ENCODE measurements at regions not wholly inside any gene's neighbourhood (a gene's known extent, or its start where the extent isn't known, plus 50 kb on each side); places are given as distances from the start of the nearest gene placed in this dataset.

DNA sequence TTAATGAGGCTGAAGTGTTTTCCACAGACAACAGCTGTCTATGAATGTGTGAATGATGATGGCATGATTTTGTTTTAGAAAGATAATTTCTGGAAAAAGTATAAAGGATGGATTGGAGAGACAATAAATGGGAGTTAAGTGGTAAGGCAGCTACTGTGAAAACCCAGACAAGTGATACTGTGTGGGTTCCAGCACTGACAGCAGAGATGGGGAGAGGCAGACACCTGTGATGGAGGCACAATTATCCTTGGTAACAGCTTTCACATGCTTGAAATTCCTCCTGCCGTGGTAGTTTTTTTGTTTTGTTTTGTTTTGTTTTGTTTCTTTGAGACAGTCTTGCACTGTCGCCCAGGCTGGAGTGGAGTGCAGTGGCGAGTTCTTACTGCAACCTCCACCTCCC lies 189.3 kb downstream of the DEPDC1B start:
- no peak for TF ChIP-seq POLR2A (IDR thresholded peaks at IDR 0.05)
- TF ChIP-seq, protein P1, sequence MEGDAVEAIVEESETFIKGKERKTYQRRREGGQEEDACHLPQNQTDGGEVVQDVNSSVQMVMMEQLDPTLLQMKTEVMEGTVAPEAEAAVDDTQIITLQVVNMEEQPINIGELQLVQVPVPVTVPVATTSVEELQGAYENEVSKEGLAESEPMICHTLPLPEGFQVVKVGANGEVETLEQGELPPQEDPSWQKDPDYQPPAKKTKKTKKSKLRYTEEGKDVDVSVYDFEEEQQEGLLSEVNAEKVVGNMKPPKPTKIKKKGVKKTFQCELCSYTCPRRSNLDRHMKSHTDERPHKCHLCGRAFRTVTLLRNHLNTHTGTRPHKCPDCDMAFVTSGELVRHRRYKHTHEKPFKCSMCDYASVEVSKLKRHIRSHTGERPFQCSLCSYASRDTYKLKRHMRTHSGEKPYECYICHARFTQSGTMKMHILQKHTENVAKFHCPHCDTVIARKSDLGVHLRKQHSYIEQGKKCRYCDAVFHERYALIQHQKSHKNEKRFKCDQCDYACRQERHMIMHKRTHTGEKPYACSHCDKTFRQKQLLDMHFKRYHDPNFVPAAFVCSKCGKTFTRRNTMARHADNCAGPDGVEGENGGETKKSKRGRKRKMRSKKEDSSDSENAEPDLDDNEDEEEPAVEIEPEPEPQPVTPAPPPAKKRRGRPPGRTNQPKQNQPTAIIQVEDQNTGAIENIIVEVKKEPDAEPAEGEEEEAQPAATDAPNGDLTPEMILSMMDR (IDR thresholded peaks at IDR 0.05 in 8 of 11, conservative IDR thresholded peaks at IDR 0.05 in 3 of 11): no peak

Measured in spleen (tissue), 7 donors.